RPMI8226 (cell line): ENCODE measurements at regions not wholly inside any gene's neighbourhood (a gene's known extent, or its start where the extent isn't known, plus 50 kb on each side); places are given as distances from the start of the nearest gene placed in this dataset.
"Not testable (repeated sequence)": the region's sequence is repeated elsewhere in the genome, so short reads cannot be mapped to it uniquely, and the experiment has no call there.

Source experiments
- DNase-seq: peaks from one replicate; pipeline ENCODE4 v3.0.0-alpha.2; 2015

GRCh38 chr5:53219610-53220009 is 110.1 kb upstream of the MOCS2 start:
- no peak for DNase-seq

DNA sequence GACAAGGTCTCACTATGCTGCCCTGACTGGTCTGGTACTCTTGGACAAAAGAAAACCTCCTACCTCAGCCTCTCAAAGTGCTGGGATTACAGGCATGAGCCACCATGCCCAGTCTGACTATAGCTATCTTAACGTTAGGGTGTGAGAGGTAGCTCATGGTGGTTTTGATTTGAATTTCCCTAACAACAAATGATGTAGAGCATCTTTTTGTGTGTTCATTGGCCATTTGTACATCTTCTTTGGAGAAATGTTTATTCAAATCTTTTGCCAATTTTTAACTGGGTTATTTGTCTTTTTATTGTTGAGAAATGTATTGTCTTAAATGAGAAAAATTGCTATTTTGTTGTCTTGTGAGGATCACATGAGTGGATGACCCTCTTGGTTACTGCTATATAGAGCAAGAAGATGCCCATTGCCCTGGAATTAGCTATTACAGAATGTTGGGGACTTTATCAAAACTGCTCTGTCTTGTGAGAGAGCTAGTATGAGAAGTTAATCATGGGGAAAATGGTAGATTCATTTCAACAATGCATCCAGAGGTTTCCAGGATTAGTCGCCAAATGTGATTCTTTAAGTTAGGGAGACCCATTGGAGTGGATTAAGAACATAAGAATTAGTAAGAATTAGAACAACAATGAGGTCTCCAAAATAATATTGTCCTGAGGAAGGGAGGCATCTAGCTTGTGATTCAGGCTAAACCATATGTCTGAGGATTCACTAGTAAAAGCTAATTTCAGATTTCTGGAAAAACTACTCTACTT is 124.3 kb upstream of the MOCS2 start:
- DNase-seq = no peak

DNA sequence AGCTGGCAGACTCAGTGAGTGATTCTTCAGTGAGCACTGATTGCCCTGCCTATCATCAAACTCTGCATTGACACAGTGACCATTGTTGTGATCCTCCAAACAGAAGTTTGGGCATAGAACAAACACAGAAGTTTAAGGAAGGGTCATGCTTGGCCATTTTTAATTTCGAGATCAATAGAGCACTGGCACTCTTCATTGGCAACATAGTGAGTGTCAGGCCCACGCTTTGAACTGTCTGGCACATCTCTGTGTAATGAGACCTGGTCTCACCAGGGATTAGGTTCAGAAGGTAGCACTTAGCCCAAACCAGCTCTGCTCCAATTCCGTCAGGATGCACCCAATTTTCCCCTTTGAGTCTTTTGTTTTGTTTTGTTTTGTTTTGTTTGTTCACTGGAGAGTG is 127.1 kb upstream of the MOCS2 start:
- DNase-seq = no peak

DNA sequence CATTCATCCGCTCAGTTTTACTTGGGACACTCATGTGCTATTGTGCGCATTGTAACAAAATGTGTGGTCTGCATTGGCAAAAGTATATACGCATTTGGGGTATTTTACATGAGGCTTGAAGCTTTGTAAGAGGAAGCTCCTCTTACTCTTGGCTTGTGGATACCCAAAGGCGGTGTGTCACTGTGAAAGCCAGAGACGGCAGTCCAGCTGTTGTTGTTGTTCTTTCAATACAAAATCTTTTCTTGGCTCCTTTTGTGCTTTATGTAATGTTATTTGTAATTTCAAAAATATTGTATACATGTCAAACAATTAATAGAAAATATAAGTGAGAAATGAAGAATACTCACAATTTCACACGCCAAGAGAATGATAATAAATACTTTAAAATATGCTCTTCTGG is 128.3 kb upstream of the MOCS2 start:
- no peak for DNase-seq

- DNase-seq = no peak
Measured at GRCh38 chr5:53239301-53239990, 129.9 kb upstream of the MOCS2 start.

DNA sequence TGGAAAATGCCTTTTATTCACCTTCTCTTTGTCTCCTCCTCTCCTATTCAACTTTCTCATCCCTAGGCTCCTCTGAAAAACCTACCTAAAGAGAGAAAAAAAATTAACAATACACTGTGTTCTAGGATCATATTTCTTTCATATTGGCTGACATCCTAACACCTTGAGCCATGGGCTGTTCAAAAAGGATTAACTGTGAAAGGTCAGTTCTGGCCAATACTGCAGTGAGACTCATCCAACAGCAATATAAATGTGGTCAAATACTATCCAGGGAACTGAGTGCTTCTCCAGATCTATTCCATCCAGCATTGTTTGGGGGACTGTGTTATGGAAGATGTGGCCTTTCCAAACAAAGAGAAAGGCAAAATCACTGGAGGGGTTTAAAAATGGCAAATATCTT is 131.1 kb upstream of the MOCS2 start:
- no peak for DNase-seq

DNA sequence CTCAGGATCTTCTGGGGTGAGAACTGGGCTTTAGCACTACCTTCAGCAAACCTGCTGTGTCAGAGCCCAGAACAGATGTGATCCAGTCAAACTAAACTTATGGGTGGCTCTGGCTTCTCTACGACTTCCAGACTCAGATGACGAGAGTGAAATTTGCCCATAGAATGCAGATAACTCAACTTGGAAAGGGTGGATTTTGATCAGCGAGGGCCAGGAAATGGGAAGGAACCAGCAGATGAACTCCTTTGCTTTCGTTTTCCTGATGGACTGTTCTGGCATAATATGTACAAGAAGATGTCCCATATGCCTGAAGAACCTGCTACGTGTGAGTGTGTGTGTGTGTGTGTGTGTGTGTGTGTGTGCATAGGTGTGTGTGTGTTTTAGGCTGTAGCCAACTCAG is 132.0 kb upstream of the MOCS2 start:
- DNase-seq = no peak

DNA sequence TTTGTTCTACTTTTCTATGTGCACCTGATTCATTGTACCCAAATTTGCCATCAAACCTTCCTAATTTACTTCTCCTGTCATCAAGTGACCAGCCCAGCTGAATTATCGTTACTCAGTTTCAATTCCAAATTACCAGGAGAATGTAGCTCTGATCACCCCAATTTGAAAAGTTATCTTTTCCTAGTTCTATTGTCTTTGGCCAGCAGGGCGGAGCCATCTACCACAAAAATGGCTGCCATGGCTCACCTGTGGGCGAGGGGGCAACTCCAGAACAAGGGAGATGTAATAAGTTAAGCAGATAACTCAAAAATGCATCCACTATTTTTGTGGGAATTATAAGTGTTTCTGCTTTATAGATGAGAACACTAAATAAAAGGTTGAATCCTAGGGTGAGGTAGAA is 133.8 kb upstream of the MOCS2 start:
- DNase-seq = no peak

- DNase-seq = no peak
Measured at GRCh38 chr5:53246042-53246836, 136.7 kb upstream of the MOCS2 start.

GRCh38 chr5:53249529-53250200 is 140.1 kb upstream of the MOCS2 start:
- DNase-seq = no peak

DNA sequence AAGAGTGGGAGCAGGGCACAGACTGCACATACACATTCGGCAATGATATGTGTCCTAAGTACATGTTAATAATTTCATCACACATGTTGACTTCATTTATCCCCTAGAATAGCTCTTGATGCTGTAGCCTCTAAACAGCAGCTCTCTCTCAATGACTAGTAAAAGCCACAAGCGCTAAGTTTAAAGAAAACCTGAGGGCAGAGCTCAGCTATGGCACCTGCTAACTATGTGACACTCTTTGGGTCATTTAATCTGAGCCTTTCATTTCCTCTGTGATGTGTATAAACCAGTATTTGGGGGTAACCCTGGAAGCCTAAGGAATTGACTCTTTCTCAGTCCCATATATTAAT is 140.6 kb upstream of the MOCS2 start:
- DNase-seq = no peak

GRCh38 chr5:53253421-53253871 is 143.9 kb upstream of the MOCS2 start:
- no peak for DNase-seq

DNA sequence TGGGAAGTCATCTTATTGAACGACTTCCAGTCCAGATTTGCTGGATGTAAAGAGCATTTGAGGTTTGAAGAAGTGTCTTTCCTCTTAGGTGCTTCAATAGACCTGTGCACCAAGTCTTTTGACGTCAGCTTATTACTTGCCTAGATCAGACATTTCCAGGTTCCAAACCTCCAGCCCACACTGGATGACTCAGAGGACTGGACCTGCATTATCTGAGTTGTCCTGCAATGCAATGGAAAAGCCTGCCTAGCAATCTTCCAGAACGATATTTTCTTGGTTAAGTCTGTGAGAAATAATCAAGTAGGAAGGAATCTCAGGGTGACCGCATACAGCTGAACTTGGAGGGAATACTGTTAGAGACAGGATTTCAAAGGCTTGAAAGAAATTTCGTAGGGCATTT is 147.2 kb upstream of the MOCS2 start:
- no peak for DNase-seq

- no peak for DNase-seq
Measured at GRCh38 chr5:53257806-53258373, 148.3 kb upstream of the MOCS2 start.

DNA sequence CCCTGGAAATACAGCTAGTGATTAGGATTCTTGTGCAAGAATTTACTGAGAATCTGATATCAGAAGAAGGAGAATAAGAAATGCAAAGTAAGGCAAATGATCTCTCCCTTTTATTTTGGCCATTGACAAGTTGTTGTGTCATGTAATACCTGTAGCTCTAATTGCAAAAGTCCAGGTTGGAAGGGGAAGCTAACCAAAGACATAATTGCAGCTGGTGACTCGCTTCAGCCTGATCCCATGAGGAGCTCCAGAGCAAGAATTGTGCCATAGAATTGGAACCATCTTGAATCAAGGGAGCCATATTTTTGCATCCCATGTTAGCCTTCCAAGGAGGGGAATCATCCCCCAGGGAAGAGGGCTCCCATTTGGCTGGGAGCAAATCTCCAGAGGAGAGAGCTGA is 149.6 kb upstream of the MOCS2 start:
- DNase-seq = no peak

DNA sequence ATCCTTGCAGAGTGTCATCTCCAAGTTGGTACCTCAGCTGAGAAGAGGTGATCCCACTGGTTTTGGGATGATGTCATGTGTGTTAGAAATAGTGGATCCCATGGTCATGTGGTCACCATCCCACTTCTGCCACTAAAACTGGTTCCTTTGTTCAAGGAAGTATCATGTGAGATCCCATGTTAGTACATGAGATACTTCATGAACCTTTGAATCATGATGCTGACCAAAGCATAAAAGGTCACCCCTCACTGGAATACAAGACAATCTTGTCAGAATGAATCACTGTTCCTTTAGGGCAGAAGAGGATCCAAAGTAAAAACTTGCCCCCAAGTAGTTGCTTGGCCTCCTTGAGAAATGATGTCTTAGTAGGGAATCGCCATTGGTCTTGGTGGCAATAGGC is 150.9 kb upstream of the MOCS2 start:
- DNase-seq = no peak

- DNase-seq = no peak
Measured at GRCh38 chr5:53261245-53261644, 151.7 kb upstream of the MOCS2 start.

- DNase-seq = peak; percentile 28
Measured at GRCh38 chr5:53262348-53262970, 152.9 kb upstream of the MOCS2 start.

- DNase-seq = no peak
Measured at GRCh38 chr5:53263151-53263550, 153.6 kb upstream of the MOCS2 start.

GRCh38 chr5:53265043-53265442 is 155.5 kb upstream of the MOCS2 start:
- DNase-seq = no peak

DNA sequence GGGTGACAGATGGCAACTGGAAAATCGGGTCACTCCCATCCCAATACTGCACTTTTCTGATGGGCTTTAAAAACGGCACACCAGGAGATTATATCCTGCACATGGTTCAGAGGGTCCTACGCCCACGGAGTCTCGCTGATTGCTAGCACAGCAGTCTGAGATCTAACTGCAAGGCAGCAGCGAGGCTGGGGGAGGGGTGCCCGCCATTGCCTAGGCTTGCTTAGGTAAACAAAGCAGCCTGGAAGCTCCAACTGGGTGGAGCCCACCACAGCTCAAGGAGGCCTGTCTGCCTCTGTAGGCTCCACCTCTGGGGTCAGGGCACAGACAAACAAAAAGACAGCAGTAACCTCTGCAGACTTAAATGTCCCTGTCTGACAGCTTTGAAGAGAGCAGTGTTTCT is 158.7 kb upstream of the MOCS2 start:
- DNase-seq = not testable (repeated sequence)

DNA sequence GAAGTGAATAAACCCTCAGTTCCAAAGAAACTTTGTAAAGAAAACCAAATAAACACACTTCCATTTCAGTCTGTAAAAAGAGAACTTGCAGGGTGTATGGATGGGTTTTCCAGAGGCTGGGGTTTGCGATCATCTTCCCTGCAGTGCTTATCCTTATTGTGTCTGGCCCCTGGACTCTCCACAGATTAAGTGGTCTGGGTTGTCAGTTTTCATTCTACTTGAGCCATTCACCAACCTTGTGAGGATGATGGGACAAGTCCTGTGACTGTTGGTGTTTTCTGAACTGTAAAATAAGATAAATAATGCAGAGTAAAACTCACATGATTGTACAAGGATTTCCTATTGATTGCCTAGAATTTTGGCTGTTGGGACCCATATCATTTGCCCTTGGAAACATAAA is 166.1 kb upstream of the MOCS2 start:
- no peak for DNase-seq

DNA sequence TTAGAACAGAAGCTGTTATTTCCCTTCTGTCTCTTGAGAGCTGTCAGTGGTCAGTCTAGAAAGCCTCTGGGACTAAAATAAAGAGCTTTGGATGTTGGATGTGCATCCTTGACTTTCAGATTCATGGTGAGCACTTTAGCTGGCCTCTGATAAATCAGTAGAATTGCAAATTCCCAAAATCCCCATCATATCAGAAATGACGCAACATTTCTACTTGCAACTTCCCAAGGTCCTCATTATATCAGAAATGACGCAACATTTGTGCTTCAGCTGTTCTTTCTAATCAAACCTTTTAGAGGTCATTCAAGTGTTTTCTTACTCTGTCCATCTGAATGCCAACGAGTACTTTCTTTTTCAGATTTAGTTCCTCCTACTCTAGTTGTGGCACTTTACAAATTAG is 167.3 kb upstream of the MOCS2 start:
- DNase-seq = no peak
